Hematopoietic multipotent progenitor cell treated with erythropoietin and hydrocortisone succinate and interleukin-3 and kit ligand, for 15 days (in vitro differentiated cells): ENCODE measurements at regions not wholly inside any gene's neighbourhood (a gene's known extent, or its start where the extent isn't known, plus 50 kb on each side); places are given as distances from the start of the nearest gene placed in this dataset.
"Not testable (repeated sequence)": the region's sequence is repeated elsewhere in the genome, so short reads cannot be mapped to it uniquely, and the experiment has no call there.

Experiments used
- DNase-seq: peaks from one replicate; pipeline ENCODE4 v3.0.0-alpha.2; 2015; ENCODE audit warnings: low spot score

DNA sequence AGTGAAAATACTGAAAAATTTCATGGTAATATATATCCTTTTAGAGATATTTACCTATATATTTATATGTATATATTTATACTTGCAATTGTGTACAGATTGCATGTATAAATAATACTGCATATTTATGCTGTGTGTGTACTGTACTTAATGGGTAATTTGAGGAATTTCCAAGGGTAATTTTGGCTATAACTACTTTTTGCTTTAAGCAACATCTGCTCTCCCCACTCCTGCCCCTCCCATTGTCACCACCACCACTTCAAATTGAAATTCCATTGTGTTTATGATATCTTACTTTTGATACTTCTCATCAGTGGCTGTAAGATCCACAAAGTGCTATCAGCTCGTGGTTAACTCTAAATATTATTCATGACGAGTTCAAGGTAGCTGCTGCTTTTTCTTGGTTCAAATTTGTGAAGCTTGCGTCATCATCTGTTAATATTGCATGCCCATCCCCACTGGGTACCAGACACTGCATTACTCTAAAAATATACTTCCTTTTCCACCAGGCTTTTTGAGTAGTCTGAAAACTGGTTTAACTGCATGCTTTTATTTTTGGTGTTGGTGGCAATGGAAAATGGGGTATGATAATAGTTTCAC lies 91.7 kb upstream of the MITF start:
- DNase-seq = no peak

GRCh38 chr3:69647081-69647480 lies 92.2 kb upstream of the MITF start:
- DNase-seq = no peak

DNA sequence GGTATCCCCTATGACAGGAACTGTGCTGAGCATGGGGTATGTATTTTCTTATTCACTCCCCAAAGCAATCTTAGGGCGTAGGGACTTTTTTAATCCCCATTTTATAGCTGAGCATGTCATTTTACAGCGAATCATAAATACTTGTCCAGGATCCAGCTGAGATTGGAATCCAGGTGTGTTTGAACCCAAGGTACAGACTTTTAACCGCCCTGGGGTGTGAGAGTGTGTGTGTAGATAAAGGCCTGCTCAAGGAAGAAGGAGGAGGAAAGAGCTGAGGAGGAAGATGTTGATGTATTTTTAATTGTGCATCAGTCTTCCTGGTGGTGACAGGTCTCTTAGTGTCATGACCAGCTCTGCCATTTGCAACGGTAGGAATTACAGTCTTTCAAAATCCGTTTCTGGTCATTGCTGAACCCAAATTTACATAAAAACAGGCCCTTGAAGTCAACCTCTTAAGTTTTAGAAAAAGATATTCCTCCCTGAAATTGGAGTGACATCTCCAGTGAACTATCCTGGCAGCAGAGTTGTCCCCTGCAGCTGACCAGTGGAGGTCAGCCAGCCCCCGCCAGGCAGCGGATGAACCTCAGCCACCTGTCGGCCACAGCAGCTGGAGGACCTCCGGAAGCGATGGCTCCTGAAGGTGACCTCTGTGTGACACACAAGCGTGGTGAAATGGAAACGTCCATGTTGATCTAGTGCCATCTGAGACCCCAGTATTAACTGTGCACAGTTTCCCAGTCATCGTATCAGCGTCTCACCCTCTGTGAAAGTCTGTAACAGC lies 92.8 kb upstream of the MITF start:
- DNase-seq = no peak

DNA sequence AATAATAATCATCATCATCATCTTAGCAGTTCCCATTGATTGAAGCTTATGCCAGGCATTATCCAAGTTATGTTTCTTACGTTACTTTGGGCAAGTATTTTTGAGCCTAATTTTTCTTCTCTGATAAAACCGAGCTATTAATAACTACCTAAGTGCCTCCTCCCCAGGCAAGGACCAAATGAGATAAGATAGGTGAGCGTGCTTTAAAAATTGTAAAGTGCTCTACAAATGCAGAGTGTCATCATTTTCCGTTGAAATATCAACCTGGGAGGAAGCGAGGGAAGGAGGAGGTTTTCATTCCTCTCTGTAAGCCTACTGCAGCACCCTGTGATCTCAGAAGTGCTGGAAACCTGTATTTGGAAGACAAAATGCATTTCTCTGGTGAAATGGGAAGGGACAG lies 96.7 kb upstream of the MITF start:
- DNase-seq = no peak

DNA sequence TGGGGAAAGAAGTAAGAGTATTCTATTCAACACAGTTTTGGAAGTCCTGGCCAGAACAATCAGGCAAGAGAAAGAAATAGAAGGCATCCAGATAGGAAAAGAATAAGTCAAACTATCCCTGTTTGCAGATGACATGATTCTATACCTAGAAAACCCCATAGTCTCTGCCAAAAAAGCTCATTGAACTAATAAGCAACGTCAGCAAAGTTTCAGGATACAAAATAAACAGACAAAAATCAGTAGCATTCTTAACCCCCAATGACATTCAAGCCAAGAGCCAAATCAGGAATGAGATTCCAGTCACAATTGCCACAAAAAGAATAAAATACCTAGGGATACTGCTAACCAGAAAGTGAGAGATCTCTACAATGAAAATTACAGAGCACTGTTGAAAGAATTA lies 99.4 kb upstream of the MITF start:
- no peak for DNase-seq

- no peak for DNase-seq
These were observed 110.3 kb upstream of the MITF start for GRCh38 chr3:69628951-69629350.

- DNase-seq = no peak
These were observed 126.0 kb upstream of the MITF start for GRCh38 chr3:69613286-69613685.

GRCh38 chr3:69612791-69613190 lies 126.5 kb upstream of the MITF start:
- no peak for DNase-seq

GRCh38 chr3:69609566-69609965 lies 129.7 kb upstream of the MITF start:
- DNase-seq = not testable (repeated sequence)

- no peak for DNase-seq
These were observed 131.6 kb upstream of the MITF start for GRCh38 chr3:69607466-69608305.

- DNase-seq = no peak
These were observed 133.4 kb upstream of the MITF start for GRCh38 chr3:69605867-69606266.

- no peak for DNase-seq
These were observed 134.4 kb upstream of the MITF start for GRCh38 chr3:69604735-69605450.

GRCh38 chr3:69602112-69602511 lies 137.2 kb upstream of the MITF start:
- DNase-seq = no peak

DNA sequence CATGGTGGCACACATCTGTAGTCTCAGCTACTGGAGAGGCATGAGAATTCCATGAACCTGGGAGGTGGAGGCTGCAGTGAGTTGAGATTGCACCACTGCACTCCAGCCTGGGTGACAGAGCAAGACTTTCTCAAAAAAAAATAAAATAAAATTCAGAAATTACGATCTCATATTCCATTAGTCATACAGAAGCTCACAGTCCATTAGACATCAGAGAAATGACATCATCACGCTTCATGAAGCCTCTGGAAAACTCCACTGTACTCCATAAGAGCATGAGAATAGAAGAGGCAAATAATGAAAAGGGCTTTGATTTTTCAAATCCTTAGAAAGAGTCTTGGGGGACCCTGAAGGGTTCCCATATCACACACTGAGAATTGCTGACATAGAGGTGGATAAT lies 145.0 kb upstream of the MITF start:
- DNase-seq = no peak

- DNase-seq = no peak
These were observed 148.0 kb upstream of the MITF start for GRCh38 chr3:69591164-69591736.

GRCh38 chr3:69590111-69590510 lies 149.2 kb upstream of the MITF start:
- no peak for DNase-seq

DNA sequence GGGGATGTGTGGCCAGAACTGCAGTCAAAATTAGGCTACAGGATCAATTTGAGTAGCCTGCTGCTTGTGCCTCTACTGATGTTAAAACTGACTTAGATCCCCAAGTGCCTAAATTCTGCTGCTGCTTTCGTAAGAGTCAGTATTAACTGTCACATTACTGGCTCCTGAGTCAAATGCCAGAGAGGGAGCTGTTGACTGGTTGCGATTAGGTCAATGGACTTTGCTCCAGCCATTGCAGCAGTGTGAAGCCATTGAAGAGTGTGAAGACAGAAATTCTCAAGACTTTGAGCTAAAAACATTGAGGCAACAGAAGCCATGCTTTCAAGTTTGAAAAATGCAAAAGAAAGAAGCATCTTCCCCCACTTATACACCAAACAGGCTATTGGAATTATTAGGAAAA lies 151.1 kb upstream of the MITF start:
- no peak for DNase-seq

GRCh38 chr3:69585472-69585871 lies 153.8 kb upstream of the MITF start:
- DNase-seq = no peak

GRCh38 chr3:69582044-69582443 lies 157.2 kb upstream of the MITF start:
- no peak for DNase-seq

DNA sequence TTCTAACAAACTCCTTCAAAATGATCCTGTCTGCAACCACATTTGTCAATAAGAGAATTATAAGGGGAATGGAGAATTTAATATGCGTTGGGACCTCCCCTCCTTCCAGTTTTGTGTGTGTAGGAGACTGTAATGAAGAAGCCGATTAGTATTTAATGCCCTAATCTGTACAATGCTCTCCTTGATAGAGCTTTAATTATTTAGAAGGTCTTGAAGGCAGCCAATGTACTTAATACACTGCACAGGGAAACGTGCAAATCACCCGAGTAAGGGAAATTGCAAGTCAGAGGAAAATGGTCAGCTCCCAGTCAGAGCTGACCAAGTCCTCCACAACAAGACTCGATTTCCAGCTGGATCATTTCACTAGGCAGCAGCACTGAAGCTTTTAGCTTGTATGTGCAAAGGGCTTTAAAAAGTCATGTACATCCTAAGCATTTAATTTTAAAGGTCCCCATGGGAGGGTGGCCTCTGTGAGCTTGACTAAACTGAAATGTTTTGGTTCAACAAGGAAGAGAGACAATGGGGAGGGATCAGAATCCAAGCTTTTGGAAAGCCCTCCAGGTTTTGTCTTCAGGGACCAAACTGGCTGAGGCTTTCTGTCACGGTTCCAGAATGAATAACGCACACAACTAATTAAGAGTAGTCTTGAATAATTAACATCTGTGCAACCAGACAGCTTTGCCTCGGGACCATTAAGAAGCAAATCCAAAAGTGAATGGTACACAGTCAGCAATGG lies 159.8 kb upstream of the MITF start:
- DNase-seq = no peak

- no peak for DNase-seq
These were observed 169.7 kb upstream of the MITF start for GRCh38 chr3:69569520-69569919.
